ENCODE measurements at regions not wholly inside any gene's neighbourhood (a gene's known extent, or its start where the extent isn't known, plus 50 kb on each side); places are given as distances from the start of the nearest gene placed in this dataset.
"Not testable (repeated sequence)": the region's sequence is repeated elsewhere in the genome, so short reads cannot be mapped to it uniquely, and the experiment has no call there.

GRCh38 chr2:128510701-128511397 lies 192.2 kb upstream of the HS6ST1 start:
- no peak for DNase-seq (ENCODE audit: low spot score)

GRCh38 chr2:128511731-128512378 lies 193.2 kb upstream of the HS6ST1 start:
- no peak for DNase-seq (ENCODE audit: low spot score)

- no peak for DNase-seq (ENCODE audit: low spot score)
These were observed 193.9 kb upstream of the HS6ST1 start for GRCh38 chr2:128512379-128513115.

- DNase-seq (ENCODE audit: low spot score), result no peak
These were observed 194.7 kb upstream of the HS6ST1 start for GRCh38 chr2:128513116-128513960.

GRCh38 chr2:128513961-128514283 lies 195.3 kb upstream of the HS6ST1 start:
- DNase-seq (ENCODE audit: low spot score), result no peak

GRCh38 chr2:128514555-128514955 lies 195.9 kb upstream of the HS6ST1 start:
- DNase-seq (ENCODE audit: low spot score), result no peak

- no peak for DNase-seq (ENCODE audit: low spot score)
These were observed 198.3 kb upstream of the HS6ST1 start for GRCh38 chr2:128516938-128517337.

- not testable (repeated sequence) for DNase-seq (ENCODE audit: low spot score)
These were observed 200.4 kb upstream of the HS6ST1 start for GRCh38 chr2:128519028-128519427.

- DNase-seq (ENCODE audit: low spot score), result no peak
These were observed 201.0 kb upstream of the HS6ST1 start for GRCh38 chr2:128519517-128520215.

- DNase-seq (ENCODE audit: low spot score), result no peak
These were observed 201.7 kb upstream of the HS6ST1 start for GRCh38 chr2:128520340-128520739.

- peak; percentile 77 for DNase-seq (ENCODE audit: low spot score)
These were observed 202.1 kb upstream of the HS6ST1 start for GRCh38 chr2:128520791-128521190.

- no peak for DNase-seq (ENCODE audit: low spot score)
These were observed 202.8 kb upstream of the HS6ST1 start for GRCh38 chr2:128521482-128521881.

- DNase-seq (ENCODE audit: low spot score), result no peak
These were observed 204.2 kb upstream of the HS6ST1 start for GRCh38 chr2:128522829-128523228.

GRCh38 chr2:128523457-128523856 lies 204.8 kb upstream of the HS6ST1 start:
- no peak for DNase-seq (ENCODE audit: low spot score)

- DNase-seq (ENCODE audit: low spot score), result no peak
These were observed 205.5 kb upstream of the HS6ST1 start for GRCh38 chr2:128524183-128524582.

GRCh38 chr2:128525653-128526052 lies 207.0 kb upstream of the HS6ST1 start:
- DNase-seq (ENCODE audit: low spot score), result no peak

GRCh38 chr2:128526455-128526976 lies 207.8 kb upstream of the HS6ST1 start:
- no peak for DNase-seq (ENCODE audit: low spot score)

- DNase-seq (ENCODE audit: low spot score), result no peak
These were observed 209.5 kb upstream of the HS6ST1 start for GRCh38 chr2:128528133-128528532.

GRCh38 chr2:128530025-128530573 lies 211.4 kb upstream of the HS6ST1 start:
- DNase-seq (ENCODE audit: low spot score), result no peak

- no peak for DNase-seq (ENCODE audit: low spot score)
These were observed 213.2 kb upstream of the HS6ST1 start for GRCh38 chr2:128531856-128532255.

- DNase-seq (ENCODE audit: low spot score), result no peak
These were observed 214.4 kb upstream of the HS6ST1 start for GRCh38 chr2:128533101-128533500.

Measured in activated CD4-positive, alpha-beta T cell treated with anti-CD3 and anti-CD28 coated beads, Interleukin-2, Interleukin-4, amounts not matched to agents 100 ng/mL and 50 ng/mL, durations not matched to agents 16 hours and 8 hours (primary cell).